CD4-positive, alpha-beta memory T cell (primary cell): ENCODE measurements at regions not wholly inside any gene's neighbourhood (a gene's known extent, or its start where the extent isn't known, plus 50 kb on each side); places are given as distances from the start of the nearest gene placed in this dataset.
A peak's percentile ranks its signal among the peaks of the same experiment; 100 is the strongest.
"Not testable (repeated sequence)": the region's sequence is repeated elsewhere in the genome, so short reads cannot be mapped to it uniquely, and the experiment has no call there.

Experiments
- CTCF ChIA-PET: fragments of 350-600 bp; sonication (Branson Sonifier 250); formaldehyde crosslinking; loops from one replicate; lab custom pipeline; 2021; ENCODE audit warnings: inconsistent platforms; ENCODE audit not compliant: partially characterized antibody; lab: Charles Lee
- POLR2A ChIA-PET: fragments of 350-600 bp; sonication (Branson Sonifier 250); formaldehyde crosslinking; loops from one replicate; lab custom pipeline; 2021; ENCODE audit not compliant: partially characterized antibody; lab: Charles Lee
- DNase-seq, 5 donors: peaks; one replicate each; pipeline versions ENCODE4 v3.0.0 to v3.0.0-alpha.2; 2020 to 2022; ENCODE audit warnings: mixed read lengths in 1 of 5
- H3K27ac ChIP-seq: one replicate; pipeline ENCODE4 v1.7.0; 2013; ENCODE audit warnings: low read depth, low read length
- H3K27me3 ChIP-seq: 2 replicates; pipeline ENCODE4 v1.7.0; 2013; ENCODE audit warnings: mild to moderate bottlenecking, low read length, moderate library complexity; ENCODE audit not compliant: insufficient read depth
- H3K36me3 ChIP-seq: 2 replicates; pipeline ENCODE4 v1.7.0; 2013; ENCODE audit warnings: mild to moderate bottlenecking, low read length, moderate library complexity; ENCODE audit not compliant: insufficient read depth
- H3K4me1 ChIP-seq: 2 replicates; pipeline ENCODE4 v1.7.0; 2013; ENCODE audit warnings: mild to moderate bottlenecking, low read length, moderate library complexity; ENCODE audit not compliant: insufficient read depth
- H3K4me3 ChIP-seq, 2 donors: one replicate each; pipeline ENCODE4 v1.7.0; 2013; ENCODE audit warnings: low read length in 2 of 2, mild to moderate bottlenecking in 1 of 2
- H3K9me3 ChIP-seq, 2 donors: one replicate each; pipeline ENCODE4 v1.7.0; 2013; ENCODE audit warnings: low read length in 2 of 2, control low read depth in 1 of 2; ENCODE audit not compliant: control insufficient read depth in 1 of 2
- H3K27ac Mint-ChIP-seq, 7 donors: one replicate each; pipeline ENCODE4 v1.8.0; 2020 to 2021; ENCODE audit warnings: mixed read lengths in 7 of 7, mild to moderate bottlenecking in 6 of 7, inconsistent platforms in 3 of 7, moderate library complexity in 3 of 7
- H3K27me3 Mint-ChIP-seq, 2 donors: one replicate each; pipeline ENCODE4 v1.8.0; 2020 to 2021; ENCODE audit warnings: mixed read lengths in 2 of 2
- H3K36me3 Mint-ChIP-seq, 2 donors: one replicate each; pipeline ENCODE4 v1.8.0; 2020 to 2021; ENCODE audit warnings: mixed read lengths in 2 of 2, inconsistent platforms in 1 of 2, mild to moderate bottlenecking in 1 of 2
- H3K4me1 Mint-ChIP-seq, 4 donors: one replicate each; pipeline ENCODE4 v1.8.0; 2020 to 2021; ENCODE audit warnings: mixed read lengths in 4 of 4, mild to moderate bottlenecking in 1 of 4
- H3K4me3 Mint-ChIP-seq, 8 donors: one replicate each; pipeline ENCODE4 v1.8.0; 2020 to 2021; ENCODE audit warnings: mixed read lengths in 8 of 8, mild to moderate bottlenecking in 7 of 8, moderate library complexity in 6 of 8, inconsistent platforms in 3 of 8
- H3K9me3 Mint-ChIP-seq, 8 donors: one replicate each; pipeline ENCODE4 v1.8.0; 2020 to 2021; ENCODE audit warnings: mixed read lengths in 8 of 8, mild to moderate bottlenecking in 5 of 8, inconsistent platforms in 3 of 8, moderate library complexity in 1 of 8
- intact Hi-C: fragments of 100-400 bp; cut with micrococcal nuclease; formaldehyde crosslinking; loops from one replicate; pipeline ENCODE4 v1.15.1; 2023

- H3K4me1 ChIP-seq, H3K4me3 Mint-ChIP-seq, H3K36me3 Mint-ChIP-seq, H3K27ac ChIP-seq, H3K27me3 ChIP-seq, H3K9me3 Mint-ChIP-seq, H3K4me3 ChIP-seq, H3K4me1 Mint-ChIP-seq, H3K27me3 Mint-ChIP-seq, H3K9me3 ChIP-seq, H3K36me3 ChIP-seq, H3K27ac Mint-ChIP-seq, POLR2A ChIA-PET, intact Hi-C loops, DNase-seq: not testable (repeated sequence)
- CTCF ChIA-PET = interaction anchor here (0.7 to 1.7 kb wide), 5 partner anchors 13 to 417 kb away, joined by 3 to 5 read pairs (median 3); no protein-coding TSS in a partner anchor
Measured at GRCh38 chr2:10230921-10231320, 71.8 kb upstream of the HPCAL1 start.

- H3K27me3 Mint-ChIP-seq = peaks cover 2 to 3% of the 10 kb centered on the region in 2 donors
- peaks cover 0 to 10% (median 5%) of the 10 kb centered on the region in 4 donors for H3K4me1 Mint-ChIP-seq
- H3K27ac ChIP-seq = no peak overlapping the region
- no peak for DNase-seq
- CTCF ChIA-PET = interaction anchor here (1.2 to 1.6 kb wide), 3 partner anchors 39 to 203 kb away, joined by 3 to 5 read pairs (median 3); no protein-coding TSS in a partner anchor
- H3K36me3 ChIP-seq = no peaks in the 10 kb centered on the region
- H3K36me3 Mint-ChIP-seq = no peaks in the 10 kb centered on the region
- peak overlapping the region in 1 of 7 donors; percentile 39 for H3K27ac Mint-ChIP-seq
- no peaks in the 10 kb centered on the region for H3K9me3 ChIP-seq
- H3K27me3 ChIP-seq = no peaks in the 10 kb centered on the region
- no peak overlapping the region for H3K4me3 Mint-ChIP-seq
- POLR2A ChIA-PET = no interaction called here
- H3K4me1 ChIP-seq = no peaks in the 10 kb centered on the region
- H3K9me3 Mint-ChIP-seq = no peaks in the 10 kb centered on the region
- no peak overlapping the region for H3K4me3 ChIP-seq
- intact Hi-C loops = no loop called here
Measured at GRCh38 chr2:10231551-10232085, 71.1 kb upstream of the HPCAL1 start.

GRCh38 chr2:10232096-10232815 lies 70.4 kb upstream of the HPCAL1 start:
- H3K27ac Mint-ChIP-seq = peak overlapping the region in 2 of 7 donors; percentile 39 to 46

GRCh38 chr2:10233131-10234012 lies 69.3 kb upstream of the HPCAL1 start:
- intact Hi-C loops = no loop called here
- Mint-ChIP-seq H3K27me3 (peaks cover 0 to 2% of the 10 kb centered on the region in 2 donors), H3K4me1 (peaks cover 0 to 10% (median 5%) of the 10 kb centered on the region in 4 donors), H3K27ac (peak overlapping the region in 3 of 7 donors; percentile 1 to 62 (median 5)), H3K4me3 (no peak overlapping the region), H3K9me3 (no peaks in the 10 kb centered on the region), H3K36me3 (no peaks in the 10 kb centered on the region)
- Histone ChIP-seq H3K9me3 (no peaks in the 10 kb centered on the region), H3K27me3 (no peaks in the 10 kb centered on the region), H3K4me1 (no peaks in the 10 kb centered on the region), H3K4me3 (no peak overlapping the region), H3K36me3 (no peaks in the 10 kb centered on the region), H3K27ac (no peak overlapping the region)
- ChIA-PET CTCF (interaction anchor here (1.3 to 1.4 kb wide), 2 partner anchors 37 to 176 kb away, joined by 3 to 4 read pairs; no protein-coding TSS in a partner anchor), POLR2A (no interaction called here)
- no peak for DNase-seq

More at GRCh38 chr2:10232096-10232815, 70.4 kb upstream of the HPCAL1 start:
- H3K9me3 Mint-ChIP-seq = no peaks in the 10 kb centered on the region
- H3K36me3 ChIP-seq = no peaks in the 10 kb centered on the region
- no peaks in the 10 kb centered on the region for H3K27me3 ChIP-seq
- ChIA-PET POLR2A (no interaction called here), CTCF (interaction anchor here (1.2 to 1.6 kb wide), 3 partner anchors 38 to 203 kb away, joined by 3 to 5 read pairs (median 3); no protein-coding TSS in a partner anchor)
- no peak for DNase-seq
- H3K4me3 Mint-ChIP-seq = no peak overlapping the region
- H3K36me3 Mint-ChIP-seq = no peaks in the 10 kb centered on the region
- peaks cover 2 to 3% of the 10 kb centered on the region in 2 donors for H3K27me3 Mint-ChIP-seq
- no peaks in the 10 kb centered on the region for H3K9me3 ChIP-seq
- H3K4me3 ChIP-seq = no peak overlapping the region
- no peak overlapping the region for H3K27ac ChIP-seq
- intact Hi-C loops = no loop called here
- H3K4me1 ChIP-seq = no peaks in the 10 kb centered on the region
- H3K4me1 Mint-ChIP-seq = peaks cover 0 to 10% (median 5%) of the 10 kb centered on the region in 4 donors

GRCh38 chr2:10234013-10234306 lies 68.7 kb upstream of the HPCAL1 start:
- H3K27ac Mint-ChIP-seq = peak overlapping the region in 2 of 7 donors; percentile 1 to 5

GRCh38 chr2:10234409-10235094 lies 68.2 kb upstream of the HPCAL1 start:
- no peak overlapping the region for H3K27ac ChIP-seq
- H3K9me3 ChIP-seq = no peaks in the 10 kb centered on the region
- Mint-ChIP-seq H3K4me1 (peaks cover 0 to 10% (median 5%) of the 10 kb centered on the region in 4 donors), H3K9me3 (no peaks in the 10 kb centered on the region), H3K27ac (no peak overlapping the region), H3K27me3 (peaks cover 0 to 2% of the 10 kb centered on the region in 2 donors), H3K4me3 (no peak overlapping the region), H3K36me3 (no peaks in the 10 kb centered on the region)
- no peaks in the 10 kb centered on the region for H3K36me3 ChIP-seq
- no peak overlapping the region for H3K4me3 ChIP-seq
- DNase-seq = no peak
- no peaks in the 10 kb centered on the region for H3K4me1 ChIP-seq
- CTCF ChIA-PET = interaction anchor here (1.3 kb wide), 1 partner anchor 175 kb away, joined by 4 read pairs; no protein-coding TSS in a partner anchor
- POLR2A ChIA-PET = no interaction called here
- no peaks in the 10 kb centered on the region for H3K27me3 ChIP-seq
- intact Hi-C loops = no loop called here

More at GRCh38 chr2:10234013-10234306, 68.7 kb upstream of the HPCAL1 start:
- peaks cover 0 to 10% (median 5%) of the 10 kb centered on the region in 4 donors for H3K4me1 Mint-ChIP-seq
- no peaks in the 10 kb centered on the region for H3K36me3 ChIP-seq
- no peaks in the 10 kb centered on the region for H3K4me1 ChIP-seq
- H3K4me3 ChIP-seq = no peak overlapping the region
- no peaks in the 10 kb centered on the region for H3K9me3 ChIP-seq
- DNase-seq = no peak
- H3K4me3 Mint-ChIP-seq = no peak overlapping the region
- peaks cover 0 to 2% of the 10 kb centered on the region in 2 donors for H3K27me3 Mint-ChIP-seq
- intact Hi-C loops = no loop called here
- POLR2A ChIA-PET = no interaction called here
- no peaks in the 10 kb centered on the region for H3K9me3 Mint-ChIP-seq
- no peaks in the 10 kb centered on the region for H3K36me3 Mint-ChIP-seq
- H3K27ac ChIP-seq = no peak overlapping the region
- CTCF ChIA-PET = interaction anchor here (1.3 kb wide), 1 partner anchor 175 kb away, joined by 4 read pairs; no protein-coding TSS in a partner anchor
- H3K27me3 ChIP-seq = no peaks in the 10 kb centered on the region
